ENCODE measurements at regions not wholly inside any gene's neighbourhood (a gene's known extent, or its start where the extent isn't known, plus 50 kb on each side); places are given as distances from the start of the nearest gene placed in this dataset.

DNA sequence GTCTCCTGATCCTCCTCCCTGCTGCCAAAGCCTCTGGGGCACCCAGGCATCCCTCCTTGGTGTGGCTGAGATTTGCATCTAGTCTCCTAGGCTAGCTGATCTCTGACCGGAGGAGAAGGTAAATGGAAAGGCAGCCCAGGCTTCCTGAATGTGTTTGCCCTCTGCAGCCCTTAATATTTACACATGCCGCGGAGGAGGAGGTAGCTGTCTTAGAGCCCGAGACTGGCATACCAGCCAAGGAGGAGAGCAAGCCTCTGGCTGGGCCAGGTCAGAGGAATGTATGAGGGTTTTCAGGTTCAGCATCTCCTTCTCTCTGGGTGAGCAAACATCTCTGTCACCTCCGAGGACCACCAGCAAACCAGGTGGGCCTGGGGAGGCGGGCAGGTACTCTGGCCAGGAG, 86.0 kb upstream of the GRIK3 start:
- TF ChIP-seq, protein P1, sequence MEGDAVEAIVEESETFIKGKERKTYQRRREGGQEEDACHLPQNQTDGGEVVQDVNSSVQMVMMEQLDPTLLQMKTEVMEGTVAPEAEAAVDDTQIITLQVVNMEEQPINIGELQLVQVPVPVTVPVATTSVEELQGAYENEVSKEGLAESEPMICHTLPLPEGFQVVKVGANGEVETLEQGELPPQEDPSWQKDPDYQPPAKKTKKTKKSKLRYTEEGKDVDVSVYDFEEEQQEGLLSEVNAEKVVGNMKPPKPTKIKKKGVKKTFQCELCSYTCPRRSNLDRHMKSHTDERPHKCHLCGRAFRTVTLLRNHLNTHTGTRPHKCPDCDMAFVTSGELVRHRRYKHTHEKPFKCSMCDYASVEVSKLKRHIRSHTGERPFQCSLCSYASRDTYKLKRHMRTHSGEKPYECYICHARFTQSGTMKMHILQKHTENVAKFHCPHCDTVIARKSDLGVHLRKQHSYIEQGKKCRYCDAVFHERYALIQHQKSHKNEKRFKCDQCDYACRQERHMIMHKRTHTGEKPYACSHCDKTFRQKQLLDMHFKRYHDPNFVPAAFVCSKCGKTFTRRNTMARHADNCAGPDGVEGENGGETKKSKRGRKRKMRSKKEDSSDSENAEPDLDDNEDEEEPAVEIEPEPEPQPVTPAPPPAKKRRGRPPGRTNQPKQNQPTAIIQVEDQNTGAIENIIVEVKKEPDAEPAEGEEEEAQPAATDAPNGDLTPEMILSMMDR (IDR thresholded peaks at IDR 0.05) = no peak
- TF ChIP-seq POLR2AphosphoS5 (IDR thresholded peaks at IDR 0.05) (no peak), POLR2A (IDR thresholded peaks at IDR 0.05) (no peak)

All from sigmoid colon (tissue), 4 donors.